Stromal cell of bone marrow (primary cell): ENCODE measurements at regions not wholly inside any gene's neighbourhood (a gene's known extent, or its start where the extent isn't known, plus 50 kb on each side); places are given as distances from the start of the nearest gene placed in this dataset.

Experiments used
- DNase-seq: peaks from one replicate; pipeline ENCODE4 v3.0.0-alpha.2; 2012; ENCODE audit warnings: low read depth

DNA sequence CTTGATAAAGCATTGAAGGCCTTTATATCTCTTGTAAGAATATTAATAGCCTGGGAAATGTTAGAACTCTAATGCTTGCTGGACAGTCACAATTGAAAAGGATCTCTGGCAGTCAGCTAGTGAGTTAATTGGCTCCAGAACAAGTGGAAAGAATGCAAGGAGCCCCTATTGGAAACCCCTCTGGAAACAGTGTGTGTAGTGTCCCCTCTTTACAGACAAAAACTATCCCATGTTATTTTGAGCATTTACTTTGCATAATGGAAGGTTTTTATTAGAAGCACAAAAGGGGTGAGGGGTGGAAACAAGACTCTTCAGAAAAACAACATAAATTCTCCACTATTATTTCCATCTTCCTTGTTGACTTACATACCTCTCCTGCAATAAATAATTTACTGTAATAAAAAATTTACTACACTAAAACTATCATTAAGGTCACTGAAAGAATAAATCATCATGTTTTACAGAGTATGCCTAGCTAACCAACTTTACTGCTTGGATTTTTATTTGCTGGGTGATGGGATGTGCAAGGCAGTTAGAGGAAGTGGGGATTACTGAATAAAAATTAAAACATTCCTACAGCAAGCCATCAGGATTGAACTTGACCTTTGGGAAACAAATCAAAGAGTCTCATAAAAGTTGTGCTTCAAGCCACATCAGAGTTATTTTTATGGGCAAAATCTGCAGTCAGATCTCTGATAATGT lies 610.4 kb downstream of the TBC1D4 start:
- no peak for DNase-seq

DNA sequence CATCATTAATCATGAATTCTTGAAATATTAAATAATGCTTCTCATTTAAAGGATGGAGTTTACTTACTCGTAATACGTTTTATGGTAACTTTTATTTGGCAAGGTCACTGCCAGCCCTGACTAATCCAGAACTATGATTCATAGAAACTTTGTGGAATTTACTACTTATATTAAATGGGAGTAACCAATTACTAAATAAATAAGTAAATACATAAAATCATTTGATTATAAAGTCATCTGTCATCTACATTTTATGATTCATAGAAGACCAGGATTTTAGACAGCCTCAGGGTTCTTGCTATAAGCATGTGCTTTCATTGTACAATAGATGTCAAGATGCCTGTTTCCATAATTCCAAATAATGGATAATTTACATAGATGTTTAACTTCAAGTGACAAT lies 611.1 kb downstream of the TBC1D4 start:
- no peak for DNase-seq

DNA sequence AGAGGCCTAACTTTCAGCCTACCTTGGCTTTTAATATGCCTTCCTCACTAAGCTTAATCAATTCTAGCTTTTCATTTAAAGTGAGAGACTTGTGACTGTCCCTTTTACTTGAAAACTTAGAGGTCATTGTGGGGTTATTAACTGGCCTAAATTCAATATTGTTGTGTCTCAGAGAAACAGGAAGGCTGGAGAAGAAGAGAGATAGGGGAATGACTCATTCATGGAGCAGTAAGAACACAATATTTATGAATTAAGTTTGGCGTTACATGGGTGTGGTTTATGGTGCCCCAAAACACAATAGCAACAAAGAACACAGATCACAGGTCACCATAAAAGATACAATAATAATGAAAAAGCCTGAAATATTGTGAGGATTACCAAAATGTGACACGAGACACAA lies 612.1 kb downstream of the TBC1D4 start:
- no peak for DNase-seq

DNA sequence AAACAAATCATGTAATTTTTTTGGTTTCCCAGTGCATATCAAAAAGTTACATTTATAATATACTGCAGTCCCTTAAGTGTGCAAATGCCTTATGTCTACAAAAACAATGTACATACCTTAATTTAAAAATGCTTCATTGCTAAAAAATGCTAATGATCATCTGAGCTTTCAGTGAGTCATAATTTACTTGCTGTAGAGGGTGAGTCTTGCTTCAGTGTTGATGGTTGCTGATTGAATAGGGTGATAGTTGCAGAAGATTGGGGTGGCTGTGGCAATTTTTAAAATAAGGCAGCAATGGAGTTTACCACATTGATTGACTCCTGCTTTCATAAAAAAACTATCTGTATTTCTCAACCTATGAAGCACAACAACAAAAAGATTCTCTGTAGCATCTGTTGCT lies 613.9 kb downstream of the TBC1D4 start:
- DNase-seq, result no peak

DNA sequence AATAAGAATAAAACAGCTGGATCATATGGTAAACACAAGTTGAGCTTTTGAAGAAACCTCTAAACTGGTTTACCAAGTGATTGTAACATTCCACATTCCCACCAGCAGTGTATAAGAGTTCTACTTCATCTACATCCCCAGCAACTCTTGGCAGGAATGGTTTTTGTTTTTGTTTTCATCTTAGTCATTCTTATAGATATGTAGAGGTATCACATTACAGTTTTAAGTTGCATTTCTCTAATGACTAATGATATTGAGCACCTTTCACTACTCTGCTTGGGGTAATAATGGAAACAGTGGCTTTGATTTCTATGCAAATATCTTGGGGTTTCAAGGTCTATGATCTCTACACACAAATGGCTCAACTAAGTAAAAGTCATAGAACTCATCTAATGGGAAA lies 614.5 kb downstream of the TBC1D4 start:
- DNase-seq, result no peak

DNA sequence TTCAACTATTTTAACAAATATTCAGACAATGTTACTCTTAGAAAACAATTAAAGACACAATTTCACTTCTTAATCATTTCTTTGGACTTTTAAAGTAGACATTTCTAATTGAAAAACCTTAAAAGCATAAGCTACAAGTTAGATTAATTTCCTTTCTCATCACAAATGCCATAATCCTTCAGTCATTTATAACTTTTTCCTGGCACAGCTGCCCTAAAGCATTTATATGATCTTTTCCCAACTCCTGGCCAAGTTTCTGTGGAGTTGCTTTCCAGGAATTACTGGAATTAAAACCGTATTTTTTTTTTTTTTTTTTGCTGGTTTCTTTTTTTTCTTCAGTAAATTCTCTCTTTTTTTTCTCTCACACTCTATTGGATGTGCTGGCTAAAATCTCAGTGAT lies 615.9 kb downstream of the TBC1D4 start:
- peak; percentile 35 for DNase-seq

DNA sequence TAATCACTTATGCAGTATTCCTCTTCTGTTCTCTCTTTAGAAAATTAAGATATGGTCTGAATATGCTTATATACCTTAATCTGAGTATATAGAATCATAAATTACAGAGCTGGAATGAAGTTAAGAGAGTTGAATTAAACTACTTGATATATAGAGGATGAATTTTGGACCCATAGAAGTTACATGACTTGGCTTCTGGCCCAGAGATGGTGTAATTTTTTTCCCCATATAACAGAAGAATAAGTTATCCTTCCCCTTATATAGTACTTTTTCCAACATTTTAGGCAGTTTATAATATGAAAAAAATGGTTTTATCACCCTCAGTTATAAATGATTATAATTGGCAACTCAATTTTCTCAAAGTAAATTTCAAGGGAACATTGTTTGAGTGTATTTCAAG lies 616.3 kb downstream of the TBC1D4 start:
- no peak for DNase-seq

DNA sequence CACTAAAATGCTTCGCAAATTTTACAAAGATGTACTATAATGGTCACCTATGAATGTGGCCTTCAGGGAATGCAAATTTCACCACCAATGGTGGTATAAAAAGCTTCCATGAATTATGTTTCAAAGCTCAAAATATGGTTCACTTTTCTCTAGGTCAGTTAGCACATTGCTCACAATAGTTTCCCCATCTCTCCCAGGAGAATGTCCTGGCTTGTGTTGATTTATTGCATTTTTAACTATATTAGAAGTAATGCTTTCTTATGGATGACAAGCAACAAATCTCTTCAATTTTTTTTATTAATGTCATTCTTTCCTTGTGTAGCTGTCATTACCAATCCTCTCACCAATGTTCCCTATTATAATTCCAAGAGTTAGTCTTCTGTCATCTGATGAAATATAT lies 621.2 kb downstream of the TBC1D4 start:
- DNase-seq, result no peak

DNA sequence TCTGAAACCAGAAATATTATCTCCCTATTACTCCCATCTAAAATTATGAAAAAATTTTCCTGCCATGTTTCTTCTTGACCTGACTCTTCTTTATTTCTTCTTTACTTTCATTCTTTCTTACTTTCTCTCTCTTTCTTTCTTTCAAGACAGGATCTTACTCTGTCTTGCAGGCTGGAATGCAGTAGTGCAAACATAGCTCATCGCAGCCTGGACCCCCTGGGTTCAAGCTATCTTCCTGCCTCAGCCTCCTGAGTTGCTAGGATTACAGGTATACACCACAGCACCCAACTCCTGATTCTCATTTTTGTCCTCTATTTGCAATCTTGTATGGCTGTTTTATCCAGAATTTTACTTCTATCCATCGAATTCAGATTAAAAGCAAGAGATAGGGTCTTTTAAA lies 631.1 kb downstream of the TBC1D4 start:
- no peak for DNase-seq

DNA sequence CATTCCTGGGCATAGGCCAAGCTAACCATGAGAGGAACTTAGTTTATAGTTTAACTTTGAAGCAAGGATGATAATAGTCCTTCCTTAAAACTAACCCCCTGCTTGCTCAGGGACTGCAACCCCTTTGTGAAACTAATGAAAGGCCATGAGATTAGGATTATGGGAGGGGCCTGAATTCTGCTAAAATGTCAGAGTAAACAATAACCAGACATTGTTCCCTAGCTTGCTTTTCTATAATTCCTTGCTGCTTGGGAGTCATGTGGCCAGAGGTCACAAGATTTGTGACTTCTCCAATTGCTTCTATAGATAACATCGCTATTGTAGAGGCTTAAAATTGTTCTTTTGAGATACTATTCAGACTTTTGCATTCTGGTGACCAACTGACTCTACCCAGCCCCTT lies 634.0 kb downstream of the TBC1D4 start:
- DNase-seq, result no peak

DNA sequence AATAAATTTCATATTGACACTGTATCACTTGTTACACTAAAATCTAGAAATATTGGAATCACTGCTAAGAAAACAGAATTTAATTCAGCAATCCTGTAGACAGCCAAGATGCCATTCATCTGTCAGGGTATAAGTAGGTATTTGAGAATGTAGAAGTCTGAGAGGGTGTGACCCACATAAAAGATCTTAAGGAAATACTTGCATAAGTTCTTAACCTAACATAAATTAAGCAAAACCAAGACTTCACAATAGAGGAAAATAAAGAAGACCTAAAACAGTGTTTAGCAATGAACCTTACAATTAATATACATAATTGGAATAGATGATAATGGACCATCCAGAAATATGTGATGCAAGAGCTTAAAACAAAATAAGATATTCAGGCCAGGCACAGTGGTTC lies 636.2 kb downstream of the TBC1D4 start:
- no peak for DNase-seq

DNA sequence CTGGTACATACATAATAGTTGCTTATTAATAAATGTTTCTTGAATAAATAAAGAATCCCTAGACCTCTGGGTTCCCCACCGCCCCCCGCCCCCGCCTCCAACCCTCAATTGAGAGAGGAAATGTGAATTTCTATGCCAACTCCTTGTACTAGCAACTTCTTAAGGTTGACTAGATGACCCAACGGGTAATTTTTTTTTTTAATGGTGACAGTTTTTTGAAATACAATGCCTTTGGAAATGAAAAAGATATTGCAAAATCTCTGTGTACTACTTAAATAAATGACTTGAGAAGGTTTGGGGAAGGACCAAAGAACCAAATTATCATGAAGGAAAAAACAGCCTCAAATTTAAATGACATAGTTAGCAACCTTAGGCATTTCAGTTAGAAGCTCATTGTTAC lies 640.3 kb downstream of the TBC1D4 start:
- DNase-seq, result no peak

DNA sequence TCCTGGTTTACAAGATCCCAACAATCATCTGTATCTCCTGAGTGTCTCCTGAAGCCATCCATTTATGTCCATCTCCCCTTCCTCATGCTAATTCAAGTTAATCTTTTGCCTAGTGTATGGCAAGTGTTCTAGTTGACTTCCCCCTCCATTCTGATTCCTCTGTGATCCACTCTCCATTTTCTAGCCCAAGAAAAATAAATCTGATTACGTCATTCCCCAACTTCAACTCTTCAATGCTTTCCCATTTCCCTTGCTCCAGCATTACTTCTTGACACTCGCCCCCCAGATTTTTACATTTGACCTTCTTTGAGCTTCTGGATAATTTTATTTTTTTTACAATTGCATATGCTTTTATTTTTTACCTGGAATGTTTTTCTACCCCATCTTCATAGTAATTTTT lies 640.8 kb downstream of the TBC1D4 start:
- DNase-seq, result no peak

DNA sequence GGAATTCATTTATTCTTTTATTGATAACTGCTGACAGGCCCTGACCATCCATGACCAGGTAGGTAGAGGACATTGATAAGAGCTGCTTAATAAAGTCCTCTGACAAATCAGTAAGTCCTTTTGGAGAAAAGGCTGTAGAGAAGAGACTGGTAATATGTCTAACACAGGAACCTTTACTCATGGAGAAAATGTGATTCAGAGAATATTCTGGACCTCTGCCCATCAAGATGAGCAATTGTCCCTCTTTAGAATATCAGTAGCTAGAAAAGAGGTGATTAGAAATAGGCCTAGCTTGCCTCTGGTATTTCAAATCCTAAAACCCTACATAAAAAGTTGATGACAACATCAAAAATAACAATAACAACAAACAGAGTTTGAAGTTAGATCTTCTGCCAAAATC lies 642.3 kb downstream of the TBC1D4 start:
- peak; percentile 16 for DNase-seq

DNA sequence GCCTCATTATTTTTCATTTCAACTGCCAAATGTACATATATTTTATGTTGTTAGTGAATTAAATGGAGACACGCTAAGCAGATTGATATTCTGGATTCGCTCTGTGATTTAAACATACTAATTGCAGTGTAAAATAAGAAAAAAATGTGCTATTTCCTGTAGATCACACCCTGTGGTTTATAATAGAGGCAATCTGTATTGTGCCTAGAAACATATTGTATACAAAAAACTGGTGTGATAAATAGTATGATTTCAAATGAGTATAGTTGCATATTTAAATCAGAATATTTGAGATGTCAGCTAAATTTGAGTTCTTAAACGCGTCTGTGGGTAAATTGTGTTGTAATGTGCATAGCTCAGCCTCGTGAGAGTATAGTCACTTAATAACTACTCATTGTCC lies 643.9 kb downstream of the TBC1D4 start:
- DNase-seq, result no peak

DNA sequence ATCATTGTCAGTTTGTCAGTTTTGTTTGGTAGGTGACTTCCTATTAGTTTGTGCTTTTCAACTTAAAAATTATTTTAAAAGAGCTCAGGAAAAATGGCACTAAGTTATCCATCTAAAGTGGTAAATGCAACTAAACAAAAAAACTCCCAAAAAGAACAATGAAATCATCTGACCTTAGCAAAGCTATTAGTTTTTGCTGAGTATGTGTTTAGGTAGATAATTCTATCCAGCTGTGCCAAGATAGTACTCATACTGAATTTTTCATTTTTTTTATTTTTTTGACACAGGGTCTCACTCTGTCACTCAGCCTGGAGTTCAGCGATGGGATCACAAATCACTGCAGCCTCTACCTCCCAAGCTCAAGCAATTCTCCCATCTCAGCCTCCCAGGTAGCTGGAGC lies 645.3 kb downstream of the TBC1D4 start:
- DNase-seq, result no peak

DNA sequence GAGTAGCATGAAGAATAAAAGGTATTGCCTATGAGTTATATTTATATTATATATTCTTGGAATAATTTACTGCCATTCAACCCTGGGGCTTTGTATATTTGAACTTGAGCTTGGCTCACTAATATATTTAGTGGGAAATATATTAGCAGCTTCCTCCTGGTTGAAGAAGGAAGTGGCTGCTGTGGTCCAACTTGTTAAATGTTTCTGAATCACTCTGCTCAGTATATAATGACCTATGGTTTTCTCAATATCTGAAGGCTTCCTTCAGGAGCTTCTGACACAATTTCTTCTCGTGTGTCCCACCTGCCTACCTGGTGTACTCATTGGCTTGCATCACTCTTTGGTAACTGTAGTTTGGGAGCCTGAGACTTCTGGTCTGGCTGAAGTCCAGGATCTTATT lies 646.4 kb downstream of the TBC1D4 start:
- DNase-seq, result no peak

DNA sequence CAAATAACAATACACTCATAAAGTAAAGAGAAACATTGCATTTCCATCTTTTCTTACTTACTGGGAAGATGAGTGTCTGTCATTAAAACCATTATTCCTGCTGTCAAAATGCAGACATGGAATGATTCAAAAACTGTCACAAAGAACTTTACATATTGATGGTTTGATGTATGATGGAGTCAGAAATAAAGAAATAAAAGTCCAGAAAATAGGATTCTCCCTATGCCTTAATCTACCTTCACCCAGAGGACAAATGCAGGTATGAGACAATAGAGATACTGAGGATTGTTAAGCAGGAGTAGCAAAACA lies 656.1 kb downstream of the TBC1D4 start:
- no peak for DNase-seq

DNA sequence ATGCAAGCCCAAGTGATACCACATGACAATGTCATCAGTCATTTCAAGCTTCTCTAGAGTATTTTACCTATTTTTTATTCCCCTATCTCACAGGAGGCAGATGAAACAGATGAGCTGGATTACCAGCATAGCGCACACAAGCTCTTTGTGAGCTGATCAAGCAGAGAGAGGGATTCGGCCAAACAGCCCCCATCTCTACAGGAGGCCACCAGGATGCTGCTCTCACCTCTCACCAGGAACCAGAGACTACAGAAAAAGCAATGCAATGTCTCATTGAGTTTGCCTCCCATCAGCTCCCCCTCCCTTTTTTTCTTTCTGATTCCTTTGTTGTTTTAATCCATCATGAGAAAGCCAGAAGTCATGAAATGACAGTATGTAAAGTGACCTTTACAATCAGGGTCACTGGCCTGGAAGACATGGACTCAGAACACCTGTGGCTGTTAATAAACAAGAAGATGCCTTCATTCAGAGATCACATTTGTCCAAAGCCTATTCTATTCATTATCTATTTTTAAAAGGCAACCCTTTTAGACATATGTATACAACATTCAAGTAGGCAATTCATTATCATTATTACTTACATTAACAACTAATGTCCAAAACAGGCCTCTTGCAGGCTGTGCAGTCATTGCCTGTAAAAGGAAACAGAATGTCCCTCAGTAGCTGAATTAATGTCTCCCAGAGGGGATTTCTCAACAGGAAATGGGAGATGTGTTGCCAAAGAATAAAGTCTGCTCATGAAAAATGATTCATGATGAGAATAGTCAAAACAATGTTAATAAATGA lies 656.6 kb downstream of the TBC1D4 start:
- DNase-seq, result peak; percentile 86

DNA sequence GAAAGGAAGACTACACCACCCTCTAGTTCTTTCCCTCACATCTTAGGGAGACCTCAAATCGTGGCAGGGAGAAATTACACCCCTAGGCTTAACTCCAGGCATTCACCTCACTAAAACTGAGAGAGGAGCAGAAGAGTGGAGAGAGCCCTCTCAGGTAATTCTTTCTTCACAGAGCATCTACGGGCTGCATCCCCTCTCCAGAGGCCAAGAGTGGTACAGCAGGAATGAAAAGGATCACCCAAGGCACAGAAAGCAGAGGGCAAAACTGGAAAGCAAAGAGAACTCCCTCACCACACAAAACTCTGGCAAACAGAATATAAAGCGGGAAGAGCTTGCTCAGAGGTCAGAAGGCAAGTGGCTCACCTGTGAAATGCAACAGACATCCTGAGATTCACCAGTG lies 661.2 kb downstream of the TBC1D4 start:
- DNase-seq, result no peak

DNA sequence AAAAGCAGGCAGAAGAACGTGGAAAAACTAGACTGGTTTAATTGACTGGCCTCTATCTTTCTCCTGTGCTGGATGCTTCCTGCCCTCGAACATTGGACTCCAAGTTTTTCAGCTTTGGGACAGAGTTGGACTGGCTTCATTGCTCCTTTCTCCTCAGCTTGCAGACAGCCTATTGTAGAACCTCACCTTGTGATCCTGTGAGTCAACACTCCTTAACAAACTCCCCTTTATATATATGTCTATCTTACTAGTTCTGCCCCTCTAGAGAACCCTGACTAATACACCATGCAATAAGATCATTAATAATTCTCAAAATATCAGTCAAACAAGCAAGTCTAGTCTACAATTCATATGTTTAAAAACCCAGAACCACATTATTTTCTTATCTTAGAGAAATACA lies 662.4 kb downstream of the TBC1D4 start:
- no peak for DNase-seq

DNA sequence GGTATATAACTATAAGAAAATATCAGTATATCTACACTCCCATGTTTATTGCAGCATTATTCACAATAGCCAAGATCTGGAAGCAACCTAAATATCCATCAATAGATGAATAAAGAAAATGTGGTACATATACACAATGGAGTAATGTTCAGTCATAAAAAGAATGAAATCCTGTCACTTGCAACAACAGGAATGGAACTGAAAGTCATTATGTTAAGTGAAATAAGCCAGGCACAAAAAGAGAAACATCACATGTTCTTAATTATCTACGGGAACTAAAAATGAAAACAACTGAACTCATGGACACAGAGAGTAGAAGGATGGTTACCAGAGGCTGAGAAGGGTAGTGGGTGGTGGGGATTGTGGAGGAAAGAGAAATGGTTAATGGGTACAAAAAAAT lies 665.2 kb downstream of the TBC1D4 start:
- DNase-seq, result no peak

DNA sequence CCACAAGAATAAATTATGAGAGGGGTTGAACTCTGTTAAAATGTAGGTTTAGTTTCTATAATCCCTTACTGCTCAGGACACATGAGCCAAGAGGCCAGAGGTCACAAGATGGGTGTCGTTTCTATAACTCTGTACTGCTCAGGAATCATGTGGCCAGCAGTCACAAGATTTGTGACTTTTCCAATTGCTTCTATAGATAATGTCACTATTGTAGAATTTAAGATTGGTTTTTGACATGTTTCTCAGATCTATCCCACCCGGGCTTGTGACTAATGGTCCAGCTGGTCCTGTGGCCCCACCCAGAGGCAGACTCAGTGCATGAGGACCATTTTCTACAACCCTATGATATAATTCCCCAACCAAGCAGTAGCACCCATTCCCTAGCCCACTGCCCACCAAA lies 662.0 kb upstream of the KLF12 start:
- no peak for DNase-seq

DNA sequence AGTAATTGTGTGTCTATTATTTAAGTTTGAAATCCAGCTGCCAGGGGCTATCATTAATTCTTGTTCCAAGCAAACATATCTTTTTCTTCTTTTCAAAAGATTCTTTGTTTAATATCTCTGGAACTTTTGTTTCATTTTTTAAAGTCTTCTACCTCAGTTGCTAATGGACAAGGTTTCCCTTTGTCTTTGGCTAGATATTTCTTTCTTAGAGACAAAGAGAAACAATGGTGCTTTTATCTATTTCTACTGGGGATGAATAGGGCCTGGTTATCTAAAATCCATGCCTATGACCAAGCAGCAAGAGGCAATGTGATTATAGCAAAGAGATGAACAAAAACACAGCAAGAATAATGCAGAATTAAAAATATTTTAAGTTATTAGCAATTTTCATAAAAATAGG lies 661.3 kb upstream of the KLF12 start:
- no peak for DNase-seq
